Gastroesophageal sphincter (tissue), 3 donors: ENCODE measurements at regions not wholly inside any gene's neighbourhood (a gene's known extent, or its start where the extent isn't known, plus 50 kb on each side); places are given as distances from the start of the nearest gene placed in this dataset.

ENCODE experiments used
- EP300 ChIP-seq: sonication (generic); formaldehyde crosslinking; IDR thresholded peaks from one replicate; pipeline ENCODE4 v1.6.1; 2017; ENCODE audit warnings: antibody characterized with exemption, mild to moderate bottlenecking
- POLR2A ChIP-seq, 2 donors: fragments of 450-650 bp; IDR thresholded peaks; one replicate each; pipeline ENCODE4 v1.6.1; 2017; ENCODE audit warnings: antibody characterized with exemption in 2 of 2, mild to moderate bottlenecking in 2 of 2, moderate library complexity in 1 of 2
- POLR2AphosphoS5 ChIP-seq: sonication (generic); formaldehyde crosslinking; IDR thresholded peaks from one replicate; pipeline ENCODE4 v1.6.1; 2017; ENCODE audit warnings: antibody characterized with exemption
- TF ChIP-seq, protein P1 (sequence below), 4 experiments: fragments of 200-600 bp in 2 of 4; fragments of 450-650 bp in 2 of 4; sonication (generic) in 1 of 4; IDR thresholded peaks; one replicate each; pipeline ENCODE4 v1.5.1; 2017 to 2019; ENCODE audit warnings: antibody characterized with exemption in 4 of 4, mild to moderate bottlenecking in 2 of 4, moderate library complexity in 2 of 4

DNA sequence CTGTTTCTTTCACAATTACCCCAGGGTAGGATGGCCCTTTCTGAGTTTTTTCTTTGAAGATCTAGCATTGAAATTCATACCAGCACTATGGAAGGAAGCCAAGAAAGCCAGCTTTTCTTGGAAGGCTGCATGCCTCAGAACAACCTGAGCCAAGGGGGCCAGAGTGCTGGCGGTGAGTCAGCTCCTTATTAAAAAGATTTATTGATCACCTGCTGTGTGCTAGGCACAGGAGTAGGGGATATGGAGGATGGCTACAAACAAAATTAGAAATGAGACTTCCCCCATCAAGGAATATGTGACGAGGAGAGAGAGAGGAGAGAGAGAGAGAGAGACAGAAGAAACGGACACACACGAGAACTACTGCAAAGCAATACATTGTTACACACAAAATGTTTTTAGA, 184.6 kb upstream of the PUM3 start:
- no peak for TF ChIP-seq POLR2AphosphoS5
- TF ChIP-seq, protein P1, sequence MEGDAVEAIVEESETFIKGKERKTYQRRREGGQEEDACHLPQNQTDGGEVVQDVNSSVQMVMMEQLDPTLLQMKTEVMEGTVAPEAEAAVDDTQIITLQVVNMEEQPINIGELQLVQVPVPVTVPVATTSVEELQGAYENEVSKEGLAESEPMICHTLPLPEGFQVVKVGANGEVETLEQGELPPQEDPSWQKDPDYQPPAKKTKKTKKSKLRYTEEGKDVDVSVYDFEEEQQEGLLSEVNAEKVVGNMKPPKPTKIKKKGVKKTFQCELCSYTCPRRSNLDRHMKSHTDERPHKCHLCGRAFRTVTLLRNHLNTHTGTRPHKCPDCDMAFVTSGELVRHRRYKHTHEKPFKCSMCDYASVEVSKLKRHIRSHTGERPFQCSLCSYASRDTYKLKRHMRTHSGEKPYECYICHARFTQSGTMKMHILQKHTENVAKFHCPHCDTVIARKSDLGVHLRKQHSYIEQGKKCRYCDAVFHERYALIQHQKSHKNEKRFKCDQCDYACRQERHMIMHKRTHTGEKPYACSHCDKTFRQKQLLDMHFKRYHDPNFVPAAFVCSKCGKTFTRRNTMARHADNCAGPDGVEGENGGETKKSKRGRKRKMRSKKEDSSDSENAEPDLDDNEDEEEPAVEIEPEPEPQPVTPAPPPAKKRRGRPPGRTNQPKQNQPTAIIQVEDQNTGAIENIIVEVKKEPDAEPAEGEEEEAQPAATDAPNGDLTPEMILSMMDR (IDR thresholded peaks at IDR 0.05): no peak
- no peak for TF ChIP-seq POLR2A (IDR thresholded peaks at IDR 0.05)
- no peak for TF ChIP-seq EP300
